GM18502 (cell line): ENCODE measurements at regions not wholly inside any gene's neighbourhood (a gene's known extent, or its start where the extent isn't known, plus 50 kb on each side); places are given as distances from the start of the nearest gene placed in this dataset.
"Not testable (repeated sequence)": the region's sequence is repeated elsewhere in the genome, so short reads cannot be mapped to it uniquely, and the experiment has no call there.

Experiments
- ATAC-seq: cut with Tn5 transposase; IDR thresholded peaks from one replicate; pipeline ENCODE4 v1.9.1; 2021; ENCODE audit warnings: mild to moderate bottlenecking; ENCODE audit not compliant: unreplicated experiment, poor library complexity

DNA sequence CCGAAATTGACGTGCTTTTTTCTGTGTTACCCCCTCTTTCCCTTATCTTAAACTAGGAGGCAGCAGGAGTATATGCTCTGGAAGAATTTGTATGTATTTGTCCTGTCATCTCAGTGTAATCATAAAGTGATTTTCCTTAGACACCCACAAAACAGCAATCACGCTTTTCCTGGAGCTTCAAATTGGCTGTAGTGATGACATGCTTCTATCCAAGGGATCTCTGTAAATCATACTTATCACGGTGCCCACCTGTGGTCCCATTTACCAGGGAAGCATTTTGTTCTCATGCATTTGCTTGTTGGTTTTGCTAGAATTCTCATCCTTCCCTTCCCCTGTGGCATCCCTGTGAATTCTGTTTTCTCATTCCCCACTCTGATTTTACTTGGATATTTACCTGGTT is 220.8 kb upstream of the THUMPD2 start:
- ATAC-seq, result no peak

DNA sequence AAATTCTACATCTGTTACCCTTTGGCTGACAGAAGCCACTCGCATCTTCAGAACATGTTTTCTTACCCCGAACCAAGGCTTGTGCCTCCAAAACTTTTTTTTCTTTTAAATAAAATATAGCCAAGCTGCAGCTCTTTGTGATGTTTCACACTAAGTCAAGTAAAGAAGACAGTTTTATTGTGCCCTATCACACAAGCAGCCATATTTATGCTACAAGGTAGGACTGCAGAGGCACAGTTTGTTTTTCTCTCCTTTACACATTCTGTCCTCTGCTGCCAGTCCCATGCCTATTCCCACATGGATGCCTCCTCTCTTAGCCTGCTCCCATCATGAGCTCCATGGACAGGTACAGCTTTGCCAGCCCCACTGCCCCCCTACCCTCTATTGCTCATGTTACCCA is 219.6 kb upstream of the THUMPD2 start:
- no peak for ATAC-seq

DNA sequence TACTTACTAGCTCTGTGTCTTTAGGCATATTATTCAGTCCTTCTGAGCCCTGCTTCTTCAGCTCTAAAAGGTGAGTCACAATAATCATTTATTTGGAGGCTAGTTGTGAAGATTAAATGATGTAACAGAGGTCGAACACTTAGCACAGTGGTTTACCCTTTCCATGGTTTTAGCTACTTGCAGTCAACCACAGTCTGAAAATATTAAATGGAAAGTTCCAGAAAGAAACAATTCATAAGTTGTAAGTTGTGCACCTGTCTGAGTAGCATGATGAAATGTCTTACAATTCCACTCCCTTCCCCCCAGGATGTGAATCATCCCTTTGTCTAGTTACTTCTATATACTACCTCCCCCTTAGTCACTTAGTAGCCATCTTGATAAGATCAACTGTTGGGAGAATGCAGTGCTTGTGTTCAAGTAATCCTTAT is 217.6 kb upstream of the THUMPD2 start:
- no peak for ATAC-seq

DNA sequence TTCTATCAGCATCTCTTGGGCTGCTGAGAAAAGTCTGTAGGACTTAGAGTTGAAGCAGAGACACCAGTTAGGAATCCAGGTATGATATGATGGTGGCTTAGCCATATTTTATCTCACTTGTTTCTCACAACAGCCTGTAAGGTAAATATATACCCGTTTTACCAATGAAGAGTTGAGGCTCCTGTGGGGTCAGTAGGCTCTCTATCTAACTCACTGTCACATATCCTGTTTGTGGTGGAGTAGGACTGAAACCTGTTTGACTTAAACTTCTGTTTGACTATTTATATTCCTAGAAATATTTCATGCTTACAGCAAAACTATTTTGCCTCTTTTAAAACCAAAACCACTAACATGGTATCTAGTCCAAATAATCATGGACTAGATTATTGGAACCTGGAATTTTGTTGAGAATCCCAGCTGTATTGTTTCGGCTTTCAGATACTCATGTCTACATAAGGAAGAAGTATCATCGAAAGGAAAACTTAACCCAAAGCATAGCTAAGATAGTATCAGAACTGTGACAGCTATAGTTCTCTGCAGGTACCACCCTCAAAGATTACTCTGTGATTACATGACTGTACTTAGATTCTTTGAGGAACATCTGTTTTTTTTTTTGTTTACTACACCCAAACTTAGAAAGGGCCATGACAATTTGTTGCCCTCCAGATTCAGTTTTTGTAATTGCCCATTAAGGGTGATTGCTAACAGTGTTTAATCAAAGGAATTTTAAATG is 216.1 kb upstream of the THUMPD2 start:
- ATAC-seq, result no peak

DNA sequence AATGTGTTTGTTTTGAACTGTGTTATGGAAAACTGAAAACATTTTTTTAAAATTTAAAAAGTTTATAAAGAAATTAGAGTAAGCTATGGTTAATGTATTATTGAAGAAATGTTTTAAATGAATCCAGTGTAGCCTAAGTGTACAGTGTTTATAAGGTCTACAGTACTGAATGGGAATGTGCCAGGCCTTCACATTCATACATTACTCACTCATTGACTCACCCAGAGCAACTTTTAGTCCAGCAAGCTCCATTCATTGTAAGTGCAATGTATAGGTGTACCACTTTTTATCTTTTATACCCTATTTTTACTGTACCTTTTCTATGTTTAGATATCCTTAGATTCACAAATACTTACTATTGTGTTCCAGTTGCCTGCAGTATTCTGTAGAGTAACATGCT is 215.1 kb upstream of the THUMPD2 start:
- ATAC-seq, result no peak

DNA sequence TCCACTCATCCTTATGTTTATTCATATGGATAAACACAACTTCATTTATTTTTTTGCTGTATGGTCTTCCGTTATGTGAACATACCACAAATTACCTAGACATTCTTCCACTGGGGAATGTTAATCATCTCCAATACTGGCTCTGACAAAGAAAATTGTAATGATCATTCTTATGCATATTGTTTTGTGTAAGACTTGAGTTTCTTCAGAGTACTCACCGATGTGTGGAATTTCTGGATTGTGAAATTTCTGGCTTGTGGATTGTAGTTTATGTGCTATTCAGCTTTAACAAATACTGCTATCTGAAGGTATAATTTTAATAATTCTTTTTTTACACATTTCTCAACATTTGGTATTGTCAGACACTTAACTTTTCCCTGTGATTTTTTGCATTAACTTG is 212.2 kb upstream of the THUMPD2 start:
- ATAC-seq, result no peak

DNA sequence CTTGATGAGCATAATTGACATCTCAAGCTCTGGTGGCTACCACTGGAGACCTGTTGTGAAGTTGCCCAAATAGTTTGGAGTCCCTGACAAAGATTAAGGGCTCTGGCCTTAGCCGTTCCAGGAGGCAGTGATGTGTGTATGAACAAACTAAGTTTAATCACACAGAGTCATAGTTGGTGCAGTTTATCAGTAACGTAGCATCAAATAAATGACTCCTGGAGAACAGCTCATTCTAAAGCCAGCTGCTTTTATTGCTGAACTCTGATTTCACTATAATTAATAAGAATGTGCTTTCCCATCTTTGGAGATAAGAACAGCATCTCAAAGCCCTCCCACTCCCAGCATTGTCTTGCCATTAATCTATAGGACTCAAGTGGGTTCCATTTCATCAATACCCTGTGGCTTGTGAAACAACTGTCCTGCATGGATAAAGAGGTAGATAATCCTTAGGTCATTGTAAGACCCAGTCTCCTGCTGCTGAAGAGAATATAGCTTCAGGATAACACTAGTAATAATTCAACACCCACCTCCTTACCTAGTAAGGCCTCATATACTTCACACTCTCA is 211.4 kb upstream of the THUMPD2 start:
- no peak for ATAC-seq

DNA sequence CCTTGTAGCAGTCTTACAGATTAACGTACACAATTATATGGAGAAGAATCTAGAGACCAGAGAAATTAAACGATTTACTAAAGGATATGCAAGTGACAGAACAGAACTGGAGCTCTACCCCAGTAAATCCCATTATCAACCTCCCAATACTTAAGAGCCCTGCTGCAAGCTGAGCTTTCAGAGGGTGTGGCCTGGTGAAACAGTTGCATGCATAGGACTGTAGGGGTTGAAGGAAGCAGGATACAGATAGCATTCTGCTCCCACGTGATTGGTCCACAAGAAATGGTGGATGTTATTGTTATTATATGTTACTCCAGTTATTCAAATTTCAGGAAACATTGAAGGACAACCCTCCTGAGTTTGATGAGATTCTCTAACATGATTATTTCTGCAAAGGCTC is 210.8 kb upstream of the THUMPD2 start:
- ATAC-seq, result no peak

DNA sequence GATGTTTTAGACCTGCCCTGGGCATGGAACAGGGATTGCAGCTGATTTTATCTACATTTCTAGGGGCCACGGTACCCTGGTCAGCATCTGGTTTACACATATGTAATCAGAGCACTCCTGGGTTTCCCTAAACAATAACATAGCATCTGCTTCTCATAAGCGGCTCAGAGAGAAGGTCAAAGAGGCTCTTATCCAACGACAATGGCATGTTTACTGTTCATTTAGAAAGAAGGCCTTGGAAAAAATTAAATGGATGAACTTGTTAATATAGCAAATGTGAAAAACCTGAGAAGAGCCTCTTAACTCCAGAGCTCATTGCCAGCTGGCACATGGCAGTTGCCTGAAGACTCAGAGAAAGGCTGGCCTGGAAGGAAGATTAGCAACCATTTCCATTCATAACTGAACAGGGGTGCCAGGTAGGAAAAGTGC is 202.8 kb upstream of the THUMPD2 start:
- no peak for ATAC-seq

DNA sequence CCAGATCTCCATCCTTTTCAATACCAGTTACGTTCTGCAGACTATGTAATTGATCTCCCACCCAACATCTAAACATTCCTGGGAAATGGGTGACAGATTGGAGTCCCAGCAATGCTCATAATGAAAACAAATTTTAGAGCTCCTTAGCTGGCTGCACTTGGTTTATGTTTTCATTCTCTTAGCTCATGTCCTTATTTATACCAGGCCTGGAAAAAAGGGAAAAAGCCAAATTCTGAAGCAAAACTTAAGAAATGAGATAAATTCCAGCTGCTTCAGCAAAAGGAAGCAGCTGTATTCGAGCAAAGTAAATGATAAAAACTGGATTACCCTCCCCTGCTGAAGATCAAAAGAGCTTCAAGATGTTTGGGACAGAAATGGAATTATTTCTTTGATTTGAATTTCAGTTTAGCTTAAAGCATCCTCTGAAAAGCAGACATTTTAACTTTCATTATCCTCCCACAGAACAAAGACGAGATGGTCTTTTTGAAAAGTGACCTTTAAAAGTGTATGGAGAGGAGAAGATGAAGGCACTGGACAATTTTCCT is 196.5 kb upstream of the THUMPD2 start:
- ATAC-seq, result no peak

DNA sequence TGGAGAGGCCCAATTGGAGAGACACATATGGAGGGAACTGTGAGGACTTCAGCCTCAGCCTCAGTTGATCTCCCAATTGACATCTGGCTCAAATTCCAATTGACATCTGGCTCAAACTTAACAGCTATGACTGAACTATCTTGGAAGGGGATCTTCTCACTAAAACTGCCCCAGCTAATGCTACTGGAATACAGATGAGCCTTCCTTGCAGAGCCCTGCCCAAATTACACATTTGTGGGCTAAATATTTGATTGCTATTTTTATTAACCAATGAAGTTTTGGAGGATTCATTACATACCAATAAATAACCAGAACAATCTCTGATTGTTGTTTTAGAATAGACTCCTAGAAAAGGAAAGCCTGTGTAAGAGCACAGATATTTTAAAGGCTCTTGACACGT is 189.0 kb upstream of the THUMPD2 start:
- ATAC-seq, result no peak

DNA sequence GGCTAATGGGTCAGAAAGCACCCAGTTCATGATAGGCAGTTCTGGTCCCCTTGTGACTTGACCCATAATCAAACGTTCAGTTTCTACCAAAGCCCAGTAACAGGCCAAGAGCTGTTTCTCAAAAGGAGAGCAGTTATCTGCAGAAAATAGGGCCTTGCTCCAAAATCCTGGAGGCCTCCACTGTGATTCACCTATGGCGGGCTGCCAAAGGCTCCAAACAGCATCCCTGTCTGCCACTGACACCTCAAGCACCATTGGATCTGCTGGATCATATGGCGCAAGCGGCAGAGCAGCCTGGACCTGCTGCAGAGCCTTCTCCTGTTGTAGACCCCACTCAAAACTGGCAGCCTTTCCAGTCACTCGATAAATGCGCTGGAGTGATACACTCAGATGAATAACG is 181.6 kb upstream of the THUMPD2 start:
- ATAC-seq, result not testable (repeated sequence)

DNA sequence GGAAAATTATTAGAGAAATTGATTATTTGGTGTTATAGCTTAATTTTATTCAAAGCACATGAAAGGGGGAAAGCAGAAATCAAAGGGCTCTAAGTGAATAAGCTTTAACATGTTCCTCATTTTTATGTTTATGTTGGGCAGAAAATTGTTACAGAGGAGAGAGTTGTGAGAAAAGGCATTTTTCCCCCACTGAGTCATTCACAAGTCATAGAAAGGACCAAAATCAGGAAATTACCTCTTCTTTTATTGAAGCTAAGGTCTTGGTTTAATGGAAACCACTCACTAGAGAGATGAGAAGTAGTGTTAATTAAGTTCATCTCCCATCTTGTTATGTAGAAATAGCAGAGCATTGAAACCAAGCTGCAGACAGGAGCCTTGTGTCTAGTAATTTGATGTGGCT is 175.3 kb upstream of the THUMPD2 start:
- ATAC-seq, result no peak

DNA sequence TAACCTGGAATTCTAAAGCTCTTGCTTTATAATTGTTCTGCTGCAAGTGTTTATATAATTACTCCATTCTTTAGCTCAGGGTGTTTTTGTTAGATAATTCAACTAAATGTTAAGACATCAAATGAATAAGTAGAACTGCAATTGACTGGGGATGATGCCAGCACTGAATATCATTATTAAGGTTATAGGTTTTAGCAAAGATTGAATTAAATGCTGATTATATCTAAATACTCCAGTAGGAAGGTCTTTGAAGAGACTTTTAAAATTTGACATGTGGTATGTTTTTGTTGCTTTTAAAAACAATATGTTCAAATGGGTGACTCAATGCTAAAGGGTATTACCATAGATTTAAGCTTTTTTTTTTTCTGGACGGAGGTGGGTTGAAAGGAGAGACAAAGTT is 170.1 kb upstream of the THUMPD2 start:
- ATAC-seq, result no peak

DNA sequence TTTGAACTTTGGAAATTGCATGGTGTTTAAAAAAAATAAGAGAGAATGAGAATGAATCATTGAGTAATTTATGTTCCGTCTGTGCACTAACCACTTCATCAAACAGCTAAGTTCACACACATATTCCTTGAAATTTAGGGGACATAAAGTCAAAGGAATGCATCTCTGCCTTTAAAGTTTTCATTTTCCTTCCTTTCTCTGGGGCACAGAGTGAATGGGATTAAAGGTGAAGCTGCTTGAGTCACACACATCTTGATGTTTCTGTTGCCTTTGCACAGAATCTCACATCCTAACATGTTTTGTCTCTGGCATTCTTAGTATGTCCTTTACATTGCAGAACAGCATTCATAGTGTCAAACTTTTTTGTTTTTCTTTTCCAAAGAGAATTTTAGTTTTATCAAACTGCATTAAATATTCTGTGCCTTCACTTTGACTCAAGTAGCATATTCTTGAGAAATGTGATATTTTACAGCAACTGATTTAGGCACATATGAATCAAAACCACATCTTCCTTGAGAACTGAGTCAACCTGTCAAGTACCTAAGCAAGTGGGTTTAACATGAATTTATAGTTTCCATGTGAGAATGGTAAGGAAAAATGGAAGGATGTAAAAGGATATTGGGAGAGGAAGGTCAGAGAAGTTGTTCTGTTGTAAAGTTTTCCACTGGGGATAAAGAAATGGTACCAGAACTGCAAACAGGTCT is 169.1 kb upstream of the THUMPD2 start:
- no peak for ATAC-seq

DNA sequence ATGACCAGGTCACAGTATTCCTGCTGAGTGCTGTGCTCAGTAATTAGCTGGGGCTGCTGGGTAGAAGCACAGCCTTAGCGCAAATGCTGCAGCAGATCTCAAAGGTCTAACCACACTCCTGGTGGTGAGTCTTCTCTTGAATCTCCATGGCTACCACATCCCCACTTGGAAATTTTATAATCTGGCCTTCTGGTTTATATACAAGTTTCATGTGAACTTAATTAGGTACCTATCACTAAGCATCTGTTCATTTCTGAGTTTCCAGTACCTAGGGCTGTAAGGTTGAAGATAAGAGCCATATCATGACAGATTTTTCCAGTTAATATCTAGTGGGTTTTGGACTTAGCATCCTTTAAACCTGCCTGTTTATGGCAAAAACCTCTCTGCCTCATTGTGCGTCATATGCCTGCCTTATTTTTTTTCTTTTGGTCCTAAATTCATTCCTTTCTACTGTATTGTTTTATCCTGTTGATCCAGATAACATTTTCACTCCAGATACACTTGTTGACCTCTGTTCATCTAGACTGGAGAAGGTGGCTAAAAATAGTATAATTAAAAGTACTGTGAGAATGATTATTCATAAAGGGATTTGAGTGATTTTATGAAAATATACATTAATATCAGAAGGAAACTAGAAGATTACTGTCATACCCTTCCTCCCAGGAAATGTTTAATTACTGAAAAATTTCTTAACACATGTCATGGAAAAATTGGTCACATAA is 168.4 kb upstream of the THUMPD2 start:
- ATAC-seq, result no peak

DNA sequence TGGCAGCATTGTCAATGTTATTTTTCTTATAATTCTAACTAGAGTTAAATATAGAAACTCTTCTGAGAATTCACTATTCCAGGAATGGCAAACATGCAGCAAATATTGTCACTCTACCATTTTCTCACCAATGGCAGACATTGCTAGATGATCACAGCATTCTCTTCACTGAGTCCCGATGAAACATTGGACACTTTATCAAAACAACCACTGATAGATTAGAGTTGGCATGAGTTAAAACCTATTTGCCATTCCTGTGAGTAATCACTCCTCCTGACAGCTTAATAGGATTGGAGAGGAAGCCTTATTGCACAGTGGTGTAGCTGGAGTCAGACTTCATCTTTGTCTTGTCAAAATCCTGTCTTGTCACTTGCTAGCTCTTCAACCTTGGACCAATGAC is 163.9 kb upstream of the THUMPD2 start:
- no peak for ATAC-seq

DNA sequence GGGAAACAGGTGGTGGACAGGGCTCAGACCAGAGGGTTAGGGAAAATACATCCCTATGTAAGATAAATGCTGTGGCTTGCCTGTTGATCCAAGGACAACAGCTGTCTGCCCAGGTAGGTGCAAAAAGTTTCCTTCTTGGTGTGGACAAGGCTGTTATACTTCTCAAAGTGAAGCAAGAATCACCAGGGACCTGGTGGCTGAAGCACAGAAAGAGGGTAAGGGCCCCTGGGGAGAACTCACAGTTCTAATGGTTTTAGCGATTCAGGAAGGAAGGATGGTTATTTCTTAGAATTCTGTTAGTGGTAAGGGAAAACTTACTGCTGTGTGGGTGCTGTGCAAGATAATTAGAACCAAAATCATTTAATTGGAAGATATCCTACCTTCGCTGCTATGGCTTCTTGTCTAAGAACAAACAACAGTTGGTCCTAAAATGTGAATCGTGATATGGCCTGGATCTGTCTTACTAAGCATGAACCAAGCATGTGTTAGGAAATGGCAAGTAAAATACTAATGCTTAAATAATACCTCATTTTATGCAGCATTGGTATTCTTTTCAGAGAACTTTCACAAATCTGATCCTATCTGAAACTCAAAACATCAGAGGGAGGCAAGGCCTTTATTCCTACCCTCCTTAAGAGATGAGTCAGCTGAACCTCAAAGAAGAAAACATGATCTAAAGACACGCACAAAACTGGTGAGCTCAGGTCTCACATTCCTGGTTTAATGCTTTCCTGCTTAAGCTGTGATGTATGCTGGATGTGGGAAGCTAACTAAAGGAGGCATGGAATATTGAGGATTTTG is 159.2 kb upstream of the THUMPD2 start:
- ATAC-seq, result no peak

DNA sequence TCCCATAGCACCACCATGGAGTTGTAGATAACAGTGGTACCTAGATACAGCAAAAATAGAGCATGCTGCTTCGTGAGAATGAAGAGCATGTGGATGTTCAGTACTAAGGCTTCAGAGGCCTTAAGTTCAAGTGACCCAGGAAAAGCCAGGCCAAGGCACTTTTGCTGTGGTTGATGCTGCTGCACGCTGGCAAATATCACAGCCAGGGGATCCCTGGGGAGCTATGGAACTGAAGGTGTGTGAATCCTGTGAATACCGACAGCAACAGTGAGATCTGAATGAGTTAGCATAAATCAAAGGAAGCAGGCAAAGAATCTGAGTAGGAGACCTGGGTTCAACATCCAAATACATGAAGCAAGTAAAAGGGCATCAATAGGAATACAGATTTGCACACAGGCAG is 158.6 kb upstream of the THUMPD2 start:
- ATAC-seq, result no peak

DNA sequence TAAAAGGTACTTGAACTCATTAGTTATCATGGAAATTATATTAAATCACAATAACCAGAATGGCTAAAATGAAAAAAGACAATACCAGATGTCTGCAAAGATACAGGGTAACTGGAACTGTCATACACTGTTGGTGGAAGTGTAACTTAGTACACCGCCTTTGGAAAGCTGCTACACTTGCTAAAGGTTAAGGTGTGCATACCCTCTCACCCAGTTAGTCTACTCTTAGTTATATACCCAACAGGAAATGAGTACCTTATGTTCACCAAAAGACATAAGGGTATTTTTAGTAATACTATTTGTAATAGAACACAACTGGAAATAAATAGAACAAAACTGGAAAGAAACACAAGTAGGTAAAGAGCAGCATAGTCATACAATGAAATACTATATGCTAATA is 155.8 kb upstream of the THUMPD2 start:
- no peak for ATAC-seq
